ENCODE measurements at regions not wholly inside any gene's neighbourhood (a gene's known extent, or its start where the extent isn't known, plus 50 kb on each side); places are given as distances from the start of the nearest gene placed in this dataset.

- DNase-seq (ENCODE audit: extremely low spot score, insufficient read length, low read depth) (no peak), FAIRE-seq (no peak)
Observed at GRCh38 chr14:22036541-22037239, 363.1 kb upstream of the OR4E1 start.

GRCh38 chr14:22026527-22026926 lies 352.9 kb upstream of the OR4E1 start:
- DNase-seq (ENCODE audit: extremely low spot score, insufficient read length, low read depth), result no peak

GRCh38 chr14:22025879-22026278 lies 352.3 kb upstream of the OR4E1 start:
- DNase-seq (ENCODE audit: extremely low spot score, insufficient read length, low read depth), result no peak
- FAIRE-seq, result no peak

More at GRCh38 chr14:22026527-22026926, 352.9 kb upstream of the OR4E1 start:
- FAIRE-seq, result no peak

GRCh38 chr14:22024137-22024536 lies 350.5 kb upstream of the OR4E1 start:
- no peak for DNase-seq (ENCODE audit: extremely low spot score, insufficient read length, low read depth)
- no peak for FAIRE-seq

GRCh38 chr14:22018890-22019289 lies 345.3 kb upstream of the OR4E1 start:
- FAIRE-seq (no peak), DNase-seq (ENCODE audit: extremely low spot score, insufficient read length, low read depth) (no peak)

GRCh38 chr14:22012452-22012851 lies 338.8 kb upstream of the OR4E1 start:
- no peak for DNase-seq (ENCODE audit: extremely low spot score, insufficient read length, low read depth)
- no peak for FAIRE-seq

- FAIRE-seq, result no peak
- no peak for DNase-seq (ENCODE audit: extremely low spot score, insufficient read length, low read depth)
Observed at GRCh38 chr14:22011253-22011642, 337.6 kb upstream of the OR4E1 start.

- FAIRE-seq (no peak), DNase-seq (ENCODE audit: extremely low spot score, insufficient read length, low read depth) (no peak)
Observed at GRCh38 chr14:22010545-22011252, 337.1 kb upstream of the OR4E1 start.

- no peak for DNase-seq (ENCODE audit: extremely low spot score, insufficient read length, low read depth)
- FAIRE-seq, result no peak
Observed at GRCh38 chr14:22008766-22009165, 335.1 kb upstream of the OR4E1 start.

- FAIRE-seq (no peak), DNase-seq (ENCODE audit: extremely low spot score, insufficient read length, low read depth) (no peak)
Observed at GRCh38 chr14:22007784-22008412, 334.3 kb upstream of the OR4E1 start.

GRCh38 chr14:22007363-22007762 lies 333.7 kb upstream of the OR4E1 start:
- DNase-seq (ENCODE audit: extremely low spot score, insufficient read length, low read depth) (no peak), FAIRE-seq (no peak)

- no peak for FAIRE-seq
Observed at GRCh38 chr14:22003461-22003860, 329.8 kb upstream of the OR4E1 start.

GRCh38 chr14:22002860-22003284 lies 329.3 kb upstream of the OR4E1 start:
- no peak for FAIRE-seq
- DNase-seq (ENCODE audit: extremely low spot score, insufficient read length, low read depth), result no peak

More at GRCh38 chr14:22003461-22003860, 329.8 kb upstream of the OR4E1 start:
- no peak for DNase-seq (ENCODE audit: extremely low spot score, insufficient read length, low read depth)

GRCh38 chr14:21999402-21999801 lies 325.8 kb upstream of the OR4E1 start:
- FAIRE-seq (no peak), DNase-seq (ENCODE audit: extremely low spot score, insufficient read length, low read depth) (no peak)

- no peak for DNase-seq (ENCODE audit: extremely low spot score, insufficient read length, low read depth)
- no peak for FAIRE-seq
Observed at GRCh38 chr14:21997300-21997699, 323.7 kb upstream of the OR4E1 start.

GRCh38 chr14:21995332-21995731 lies 321.7 kb upstream of the OR4E1 start:
- DNase-seq (ENCODE audit: extremely low spot score, insufficient read length, low read depth), result no peak
- FAIRE-seq, result no peak

GRCh38 chr14:21993837-21994236 lies 320.2 kb upstream of the OR4E1 start:
- FAIRE-seq, result no peak
- no peak for DNase-seq (ENCODE audit: extremely low spot score, insufficient read length, low read depth)

- DNase-seq (ENCODE audit: extremely low spot score, insufficient read length, low read depth) (no peak), FAIRE-seq (no peak)
Observed at GRCh38 chr14:21993070-21993469, 319.5 kb upstream of the OR4E1 start.

- FAIRE-seq (no peak), DNase-seq (ENCODE audit: extremely low spot score, insufficient read length, low read depth) (no peak)
Observed at GRCh38 chr14:21991130-21991529, 317.5 kb upstream of the OR4E1 start.

GRCh38 chr14:21990116-21990515 lies 316.5 kb upstream of the OR4E1 start:
- DNase-seq (ENCODE audit: extremely low spot score, insufficient read length, low read depth) (no peak), FAIRE-seq (no peak)

- FAIRE-seq, result no peak
- no peak for DNase-seq (ENCODE audit: extremely low spot score, insufficient read length, low read depth)
Observed at GRCh38 chr14:21989090-21989489, 315.5 kb upstream of the OR4E1 start.
